ENCODE measurements at regions not wholly inside any gene's neighbourhood (a gene's known extent, or its start where the extent isn't known, plus 50 kb on each side); places are given as distances from the start of the nearest gene placed in this dataset.
"Not testable (repeated sequence)": the region's sequence is repeated elsewhere in the genome, so short reads cannot be mapped to it uniquely, and the experiment has no call there.

DNA sequence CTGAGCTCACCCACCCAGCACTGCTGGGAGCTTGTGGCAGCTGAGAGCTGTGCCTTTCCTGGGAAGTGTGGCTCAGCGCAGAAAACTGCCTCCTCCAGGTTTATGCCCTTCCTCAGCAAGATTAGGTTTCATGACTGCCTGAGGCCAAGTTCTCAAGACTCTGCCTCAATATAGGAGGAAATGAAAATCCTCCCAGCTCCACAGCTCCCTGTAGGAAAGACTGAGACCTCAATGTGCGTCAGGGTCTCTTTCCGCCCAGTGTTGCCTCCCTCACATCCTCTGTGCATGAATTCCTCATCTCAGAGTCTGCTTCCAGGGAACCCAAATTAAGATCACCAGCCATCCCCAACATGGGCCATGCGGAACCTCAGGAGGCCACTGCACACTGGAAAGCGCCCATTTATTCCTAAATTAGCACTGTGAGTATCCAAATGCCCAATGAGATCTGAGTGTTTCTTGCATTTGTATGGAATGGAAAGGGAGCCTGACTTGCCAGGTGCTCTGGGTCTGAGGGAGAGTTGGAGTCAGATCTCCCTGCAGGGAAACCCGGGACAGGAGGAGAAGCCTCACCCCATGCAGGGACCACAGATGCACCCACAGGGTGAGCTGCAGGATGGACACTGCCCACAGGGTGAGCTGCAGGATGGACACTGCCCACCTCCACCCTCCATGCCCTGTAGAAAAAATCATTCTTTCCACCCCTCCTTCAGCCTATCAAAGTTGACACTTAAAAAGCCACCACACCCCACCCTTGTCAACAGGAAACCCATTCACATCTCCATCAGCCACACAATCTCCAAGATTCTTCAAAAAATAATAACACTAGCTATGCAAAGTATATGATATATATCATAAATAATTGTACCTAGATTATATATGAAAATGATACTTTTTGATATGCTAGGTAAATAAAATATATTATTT lies 97.4 kb upstream of the IGLL5 start:
- H3K4me1 ChIP-seq: no peaks in the 10 kb centered on the region
- no peak overlapping the region for H3K27ac ChIP-seq
- 88 to 91% methylated on average over 6 of the region's 6 CpGs for WGBS, 2 donors
- no peak for DNase-seq (ENCODE audit: low spot score in 2 of 2)
- H3K9me3 ChIP-seq: no peaks in the 10 kb centered on the region
- no peak for TF ChIP-seq POLR2A (IDR thresholded peaks at IDR 0.05)
- TF ChIP-seq, protein P1, sequence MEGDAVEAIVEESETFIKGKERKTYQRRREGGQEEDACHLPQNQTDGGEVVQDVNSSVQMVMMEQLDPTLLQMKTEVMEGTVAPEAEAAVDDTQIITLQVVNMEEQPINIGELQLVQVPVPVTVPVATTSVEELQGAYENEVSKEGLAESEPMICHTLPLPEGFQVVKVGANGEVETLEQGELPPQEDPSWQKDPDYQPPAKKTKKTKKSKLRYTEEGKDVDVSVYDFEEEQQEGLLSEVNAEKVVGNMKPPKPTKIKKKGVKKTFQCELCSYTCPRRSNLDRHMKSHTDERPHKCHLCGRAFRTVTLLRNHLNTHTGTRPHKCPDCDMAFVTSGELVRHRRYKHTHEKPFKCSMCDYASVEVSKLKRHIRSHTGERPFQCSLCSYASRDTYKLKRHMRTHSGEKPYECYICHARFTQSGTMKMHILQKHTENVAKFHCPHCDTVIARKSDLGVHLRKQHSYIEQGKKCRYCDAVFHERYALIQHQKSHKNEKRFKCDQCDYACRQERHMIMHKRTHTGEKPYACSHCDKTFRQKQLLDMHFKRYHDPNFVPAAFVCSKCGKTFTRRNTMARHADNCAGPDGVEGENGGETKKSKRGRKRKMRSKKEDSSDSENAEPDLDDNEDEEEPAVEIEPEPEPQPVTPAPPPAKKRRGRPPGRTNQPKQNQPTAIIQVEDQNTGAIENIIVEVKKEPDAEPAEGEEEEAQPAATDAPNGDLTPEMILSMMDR (IDR thresholded peaks at IDR 0.05): no peak
- no peak for TF ChIP-seq EP300 (IDR thresholded peaks at IDR 0.05)
- H3K4me3 ChIP-seq: no peak overlapping the region
- H3K36me3 ChIP-seq: no peaks in the 10 kb centered on the region
- H3K27me3 ChIP-seq: peaks cover 0 to 3% of the 10 kb centered on the region in 2 donors

- Histone ChIP-seq H3K27ac (no peak overlapping the region), H3K4me1 (no peaks in the 10 kb centered on the region), H3K4me3 (no peak overlapping the region), H3K27me3 (no peaks in the 10 kb centered on the region), H3K36me3 (no peaks in the 10 kb centered on the region), H3K9me3 (no peaks in the 10 kb centered on the region)
- no peak for DNase-seq (ENCODE audit: low spot score in 2 of 2)
- 57% methylated on average over 9 to 10 of the region's 10 CpGs for WGBS, 2 donors
- TF ChIP-seq EP300 (IDR thresholded peaks at IDR 0.05) (no peak), POLR2A (IDR thresholded peaks at IDR 0.05) (no peak)
- TF ChIP-seq, protein P1 (IDR thresholded peaks at IDR 0.05): no peak
Observed at GRCh38 chr22:22791438-22792181, 96.0 kb upstream of the IGLL5 start.

DNA sequence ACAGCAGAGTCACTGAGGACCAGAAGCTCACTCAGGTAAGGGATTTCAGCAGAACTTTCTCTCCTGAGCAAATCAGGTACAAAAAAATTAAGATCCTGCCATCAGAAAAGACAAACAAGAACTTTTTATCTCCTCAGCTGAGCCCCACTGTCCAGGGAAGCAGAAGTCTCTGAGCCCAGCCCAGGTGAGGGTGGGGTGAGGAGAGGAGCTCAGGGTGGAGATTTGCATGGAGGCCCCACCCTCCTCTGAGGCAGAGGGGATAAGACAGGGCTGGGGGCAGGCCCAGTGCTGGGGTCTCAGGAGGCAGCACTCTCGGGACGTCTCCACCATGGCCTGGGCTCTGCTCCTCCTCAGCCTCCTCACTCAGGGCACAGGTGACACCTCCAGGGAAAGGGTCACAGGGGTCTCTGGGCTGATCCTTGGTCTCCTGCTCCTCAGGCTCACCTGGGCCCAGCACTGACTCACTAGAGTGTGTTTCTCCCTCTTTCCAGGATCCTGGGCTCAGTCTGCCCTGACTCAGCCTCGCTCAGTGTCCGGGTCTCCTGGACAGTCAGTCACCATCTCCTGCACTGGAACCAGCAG lies 95.3 kb upstream of the IGLL5 start:
- H3K36me3 ChIP-seq; DNase-seq (ENCODE audit: low spot score in 2 of 2): not testable (repeated sequence)

DNA sequence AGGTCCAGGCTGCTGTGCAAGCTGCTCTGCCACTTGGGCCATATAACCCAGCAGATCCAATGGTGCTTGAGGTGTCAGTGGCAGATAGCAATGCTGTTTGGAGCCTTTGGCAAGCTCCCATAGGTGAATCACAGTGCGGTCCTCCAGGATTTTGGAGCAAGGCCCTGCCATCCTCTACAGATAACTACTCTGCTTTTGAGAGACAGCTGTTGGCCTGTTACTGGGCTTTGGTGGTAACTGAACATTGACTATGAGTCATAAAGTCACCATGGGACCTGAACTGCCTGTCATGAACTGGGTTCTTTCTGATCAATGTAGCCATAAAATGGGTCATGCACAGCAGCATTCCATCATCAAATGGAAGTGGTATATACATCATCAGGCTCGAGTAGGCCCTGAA lies 92.0 kb upstream of the IGLL5 start:
- not testable (repeated sequence) for H3K9me3 ChIP-seq; H3K4me3 ChIP-seq; H3K4me1 ChIP-seq; H3K36me3 ChIP-seq; DNase-seq (ENCODE audit: low spot score in 2 of 2); H3K27ac ChIP-seq; H3K27me3 ChIP-seq
- 86 to 89% methylated on average over 2 of the region's 2 CpGs for WGBS, 2 donors

More for the DNA sequence above, 95.3 kb upstream of the IGLL5 start:
- not testable (repeated sequence) for H3K27ac ChIP-seq, H3K27me3 ChIP-seq, H3K9me3 ChIP-seq, H3K4me1 ChIP-seq, H3K4me3 ChIP-seq
- 70 to 94% methylated on average over 3 to 4 of the region's 4 CpGs for WGBS, 2 donors

GRCh38 chr22:22796724-22797123 lies 90.9 kb upstream of the IGLL5 start:
- Histone ChIP-seq H3K27ac (no peak overlapping the region), H3K27me3 (no peaks in the 10 kb centered on the region), H3K4me3 (no peak overlapping the region), H3K9me3 (no peaks in the 10 kb centered on the region), H3K4me1 (no peaks in the 10 kb centered on the region), H3K36me3 (no peaks in the 10 kb centered on the region)
- DNase-seq (ENCODE audit: low spot score in 2 of 2): no peak
- TF ChIP-seq, protein P1 (IDR thresholded peaks at IDR 0.05): no peak
- TF ChIP-seq EP300 (IDR thresholded peaks at IDR 0.05) (no peak), POLR2A (IDR thresholded peaks at IDR 0.05) (no peak)
- 79 to 93% methylated on average over 2 of the region's 2 CpGs for WGBS, 2 donors

DNA sequence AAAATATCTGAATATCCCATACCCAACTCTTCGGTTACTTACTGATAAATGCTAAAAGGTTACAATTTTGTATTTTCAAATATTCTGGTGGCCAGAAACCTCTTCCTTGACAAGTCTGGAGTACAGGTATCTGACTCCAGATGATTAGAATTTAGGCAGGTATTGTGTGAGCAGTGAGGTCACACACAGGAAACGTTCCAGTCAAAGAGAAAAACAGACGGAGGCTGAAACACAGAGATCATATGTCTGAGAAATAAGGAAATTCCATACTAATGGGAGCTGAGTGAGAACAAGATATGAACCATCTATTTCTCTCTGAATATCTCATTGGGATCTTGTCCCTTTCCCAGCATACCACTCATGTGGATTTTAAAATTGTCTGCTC lies 89.4 kb upstream of the IGLL5 start:
- Histone ChIP-seq H3K27me3 (no peaks in the 10 kb centered on the region), H3K4me1 (no peaks in the 10 kb centered on the region), H3K9me3 (no peaks in the 10 kb centered on the region), H3K36me3 (no peaks in the 10 kb centered on the region), H3K4me3 (no peak overlapping the region), H3K27ac (no peak overlapping the region)
- TF ChIP-seq POLR2A (IDR thresholded peaks at IDR 0.05): no peak
- TF ChIP-seq, protein P1 (IDR thresholded peaks at IDR 0.05): no peak
- TF ChIP-seq EP300 (IDR thresholded peaks at IDR 0.05): no peak
- 52 to 62% methylated on average over 3 of the region's 3 CpGs for WGBS, 2 donors
- no peak for DNase-seq (ENCODE audit: low spot score in 2 of 2)
